ENCODE measurements at regions not wholly inside any gene's neighbourhood (a gene's known extent, or its start where the extent isn't known, plus 50 kb on each side); places are given as distances from the start of the nearest gene placed in this dataset.

GRCh38 chr11:119847853-119848252 is 118.9 kb upstream of the NECTIN1 start:
- TF ChIP-seq CTCF (conservative IDR thresholded peaks at IDR 0.05; ENCODE audit: low read depth, low read length) (no peak), RAD21 (IDR thresholded peaks at IDR 0.05; ENCODE audit: low read length) (no peak), MXI1 (IDR thresholded peaks at IDR 0.05; ENCODE audit: borderline replicate concordance, low read depth, low read length) (no peak), USF2 (IDR thresholded peaks at IDR 0.05; ENCODE audit: low read depth, low read length) (no peak), POLR2A (IDR thresholded peaks at IDR 0.05; ENCODE audit: low read depth, low read length) (no peak), CEBPB (IDR thresholded peaks at IDR 0.05; ENCODE audit: low read depth, low read length) (no peak), MAFK (IDR thresholded peaks at IDR 0.05; ENCODE audit: low read depth, low read length) (no peak), CHD1 (IDR thresholded peaks at IDR 0.05; ENCODE audit: low read depth, low read length) (no peak), MAZ (IDR thresholded peaks at IDR 0.05; ENCODE audit: borderline replicate concordance, low read depth, low read length) (no peak), SMC3 (IDR thresholded peaks at IDR 0.05; ENCODE audit: low read depth, low read length) (no peak), BHLHE40 (IDR thresholded peaks at IDR 0.05; ENCODE audit: low read depth, low read length) (no peak)

Data from IMR-90 (cell line).